Muscle layer of colon (tissue), 2 donors: ENCODE measurements at regions not wholly inside any gene's neighbourhood (a gene's known extent, or its start where the extent isn't known, plus 50 kb on each side); places are given as distances from the start of the nearest gene placed in this dataset.
"Not testable (repeated sequence)": the region's sequence is repeated elsewhere in the genome, so short reads cannot be mapped to it uniquely, and the experiment has no call there.

Source experiments
- H3K27ac ChIP-seq: one replicate; pipeline ENCODE4 v1.7.0; 2013; ENCODE audit warnings: low read depth, mild to moderate bottlenecking, low read length, moderate library complexity
- H3K27me3 ChIP-seq, 2 donors: one replicate each; pipeline ENCODE4 v1.7.0; 2013; ENCODE audit warnings: low read length in 2 of 2, mild to moderate bottlenecking in 2 of 2; ENCODE audit not compliant: insufficient read depth in 2 of 2, control insufficient read depth in 1 of 2
- H3K36me3 ChIP-seq: one replicate; pipeline ENCODE4 v1.7.0; 2013; ENCODE audit warnings: mild to moderate bottlenecking, low read length; ENCODE audit not compliant: insufficient read depth
- H3K4me1 ChIP-seq: one replicate; pipeline ENCODE4 v1.7.0; 2013; ENCODE audit warnings: mild to moderate bottlenecking, low read length; ENCODE audit not compliant: insufficient read depth
- H3K4me3 ChIP-seq, 2 donors: one replicate each; pipeline ENCODE4 v1.7.0; 2013; ENCODE audit warnings: low read length in 2 of 2, low read depth in 1 of 2, mild to moderate bottlenecking in 1 of 2, moderate library complexity in 1 of 2
- H3K9ac ChIP-seq: one replicate; pipeline ENCODE4 v1.7.0; 2013; ENCODE audit warnings: low read length
- H3K9me3 ChIP-seq: one replicate; pipeline ENCODE4 v1.7.0; 2013; ENCODE audit warnings: mild to moderate bottlenecking, low read length
- donor health status: abdominal sarcoma.
- donor health status: Adenocarcinoma of cecum.

GRCh38 chr7:46927131-46927810 is 654.6 kb downstream of the TNS3 start:
- Histone ChIP-seq H3K9me3 (no peaks in the 10 kb centered on the region), H3K4me3 (no peak overlapping the region), H3K27me3 (no peaks in the 10 kb centered on the region), H3K27ac (no peak overlapping the region), H3K36me3 (no peaks in the 10 kb centered on the region), H3K9ac (no peak overlapping the region), H3K4me1 (no peaks in the 10 kb centered on the region)

- H3K4me3 ChIP-seq: no peak overlapping the region
- no peak overlapping the region for H3K9ac ChIP-seq
- H3K27ac ChIP-seq: no peak overlapping the region
- no peaks in the 10 kb centered on the region for H3K36me3 ChIP-seq
- H3K27me3 ChIP-seq: no peaks in the 10 kb centered on the region
- no peaks in the 10 kb centered on the region for H3K4me1 ChIP-seq
- H3K9me3 ChIP-seq: no peaks in the 10 kb centered on the region
These were observed 665.3 kb downstream of the TNS3 start for GRCh38 chr7:46916581-46916980.

DNA sequence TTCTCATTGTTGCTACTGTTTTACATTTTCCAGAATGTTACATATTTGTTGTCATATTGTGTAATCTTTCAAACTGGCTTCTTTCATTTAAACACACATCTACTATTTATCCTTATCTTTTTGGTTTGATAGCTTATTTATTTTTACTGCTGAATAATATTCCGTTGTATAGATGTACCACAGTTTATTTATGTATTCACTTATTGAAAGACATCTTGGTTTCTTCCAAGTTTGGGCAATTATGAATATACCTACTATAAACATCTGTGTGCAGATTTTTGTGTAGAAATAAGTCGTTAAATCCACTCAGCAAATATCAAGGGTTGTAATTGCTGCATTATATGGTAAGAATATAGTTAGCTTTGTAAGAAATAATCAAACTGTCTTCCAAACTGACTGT is 669.2 kb downstream of the TNS3 start:
- Histone ChIP-seq H3K4me1 (no peaks in the 10 kb centered on the region), H3K27me3 (no peaks in the 10 kb centered on the region), H3K9me3 (no peaks in the 10 kb centered on the region), H3K36me3 (no peaks in the 10 kb centered on the region), H3K4me3 (no peak overlapping the region), H3K27ac (no peak overlapping the region), H3K9ac (no peak overlapping the region)

DNA sequence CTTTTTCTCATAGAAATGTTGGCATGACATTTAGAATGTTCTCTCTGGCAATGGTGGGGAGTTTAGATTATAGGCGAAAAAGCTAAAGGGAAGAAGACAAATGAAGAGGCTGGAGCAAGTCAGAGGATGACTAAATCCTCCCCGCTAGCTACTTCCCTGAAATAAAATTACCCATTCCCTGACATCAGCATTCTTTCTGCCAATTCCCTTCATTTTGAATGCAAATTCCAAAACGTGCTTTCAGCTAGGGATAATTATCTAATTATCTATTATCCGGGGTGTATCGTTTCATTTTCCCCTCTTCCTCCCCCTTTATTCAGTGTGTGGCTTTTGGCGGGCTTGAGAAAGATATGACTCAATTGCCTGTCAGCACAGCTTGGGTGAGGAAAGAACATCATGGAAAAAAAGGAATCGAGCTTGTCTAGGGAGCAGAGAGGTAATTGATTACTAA is 672.3 kb downstream of the TNS3 start:
- Histone ChIP-seq H3K9me3 (no peaks in the 10 kb centered on the region), H3K4me1 (no peaks in the 10 kb centered on the region), H3K27me3 (no peaks in the 10 kb centered on the region), H3K36me3 (no peaks in the 10 kb centered on the region), H3K9ac (no peak overlapping the region), H3K4me3 (no peak overlapping the region), H3K27ac (no peak overlapping the region)

- no peaks in the 10 kb centered on the region for H3K27me3 ChIP-seq
- no peak overlapping the region for H3K9ac ChIP-seq
- no peaks in the 10 kb centered on the region for H3K36me3 ChIP-seq
- no peak overlapping the region for H3K27ac ChIP-seq
- H3K4me3 ChIP-seq: no peak overlapping the region
- H3K9me3 ChIP-seq: no peaks in the 10 kb centered on the region
- no peaks in the 10 kb centered on the region for H3K4me1 ChIP-seq
These were observed 673.1 kb downstream of the TNS3 start for GRCh38 chr7:46908770-46909169.

- H3K9ac ChIP-seq, H3K4me3 ChIP-seq, H3K9me3 ChIP-seq, H3K36me3 ChIP-seq, H3K4me1 ChIP-seq, H3K27ac ChIP-seq, H3K27me3 ChIP-seq: not testable (repeated sequence)
These were observed 677.4 kb downstream of the TNS3 start for GRCh38 chr7:46904523-46904922.

DNA sequence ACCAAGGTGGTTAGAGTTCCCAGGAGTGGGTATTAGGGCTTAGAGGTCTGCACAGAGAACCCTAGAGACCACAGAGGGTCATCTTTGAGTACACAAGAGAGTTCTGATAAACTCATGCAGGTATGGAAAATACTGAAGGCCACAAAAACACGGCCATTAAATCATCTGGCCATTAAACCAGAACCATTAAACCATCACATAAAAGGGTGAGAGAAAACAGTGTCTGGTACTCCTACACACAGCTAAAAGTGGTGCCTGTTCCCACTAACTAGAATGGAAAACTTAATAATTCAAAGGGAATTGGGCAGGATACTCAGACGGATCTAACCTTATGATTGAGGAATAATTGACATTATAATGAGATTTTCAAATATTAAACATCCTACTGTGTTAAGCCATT is 679.4 kb downstream of the TNS3 start:
- H3K4me1 ChIP-seq: peaks cover 7% of the 10 kb centered on the region
- H3K4me3 ChIP-seq: no peak overlapping the region
- no peaks in the 10 kb centered on the region for H3K36me3 ChIP-seq
- H3K27me3 ChIP-seq: no peaks in the 10 kb centered on the region
- H3K9me3 ChIP-seq: no peaks in the 10 kb centered on the region
- H3K9ac ChIP-seq: no peak overlapping the region
- H3K27ac ChIP-seq: no peak overlapping the region

- Histone ChIP-seq H3K9me3 (no peaks in the 10 kb centered on the region), H3K4me3 (no peak overlapping the region), H3K9ac (no peak overlapping the region), H3K36me3 (no peaks in the 10 kb centered on the region), H3K4me1 (peaks cover 7% of the 10 kb centered on the region), H3K27ac (no peak overlapping the region), H3K27me3 (no peaks in the 10 kb centered on the region)
These were observed 681.3 kb downstream of the TNS3 start for GRCh38 chr7:46900312-46901263.

GRCh38 chr7:46897381-46897780 is 684.5 kb downstream of the TNS3 start:
- Histone ChIP-seq H3K27me3 (no peaks in the 10 kb centered on the region), H3K27ac (no peak overlapping the region), H3K4me3 (no peak overlapping the region), H3K9me3 (no peaks in the 10 kb centered on the region), H3K9ac (no peak overlapping the region), H3K4me1 (peaks cover under 1% of the 10 kb centered on the region), H3K36me3 (no peaks in the 10 kb centered on the region)

DNA sequence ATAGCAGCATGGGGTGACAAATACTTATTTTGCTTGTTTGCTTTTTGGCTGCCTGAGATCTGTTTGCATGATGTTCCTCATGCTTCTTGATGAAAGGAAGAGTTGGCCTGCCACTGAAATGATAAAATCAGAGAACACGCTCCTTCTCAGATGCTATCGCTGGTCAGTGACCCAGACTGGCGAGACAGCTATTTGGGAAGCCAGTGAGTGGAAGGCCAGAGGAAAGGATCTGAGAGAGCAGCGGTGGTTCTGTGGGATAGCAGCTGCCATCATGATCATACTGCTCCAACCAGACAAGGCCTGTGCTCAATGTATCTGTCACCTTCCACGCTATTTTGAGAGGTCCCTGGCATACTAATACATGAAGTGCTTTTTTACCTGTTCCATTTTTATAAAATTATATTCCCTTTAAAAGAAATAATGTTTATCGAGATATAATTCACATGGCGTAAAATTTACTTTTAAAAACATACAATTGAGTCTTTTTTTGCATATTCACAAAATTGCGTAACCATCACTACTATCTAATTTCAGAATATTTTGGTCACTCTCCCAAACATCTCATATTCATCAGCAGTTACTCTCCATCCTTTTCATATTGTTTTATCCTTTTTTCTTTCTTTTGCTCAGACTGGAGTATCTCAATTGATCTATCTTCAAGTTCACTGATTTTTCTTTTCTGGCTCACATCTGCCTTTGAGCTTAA is 695.1 kb downstream of the TNS3 start:
- no peaks in the 10 kb centered on the region for H3K9me3 ChIP-seq
- no peak overlapping the region for H3K27ac ChIP-seq
- no peaks in the 10 kb centered on the region for H3K27me3 ChIP-seq
- no peak overlapping the region for H3K4me3 ChIP-seq
- H3K9ac ChIP-seq: no peak overlapping the region
- no peaks in the 10 kb centered on the region for H3K4me1 ChIP-seq
- H3K36me3 ChIP-seq: no peaks in the 10 kb centered on the region

- Histone ChIP-seq H3K4me1 (no peaks in the 10 kb centered on the region), H3K27me3 (no peaks in the 10 kb centered on the region), H3K9ac (no peak overlapping the region), H3K36me3 (no peaks in the 10 kb centered on the region), H3K27ac (no peak overlapping the region), H3K9me3 (no peaks in the 10 kb centered on the region), H3K4me3 (no peak overlapping the region)
These were observed 696.7 kb downstream of the TNS3 start for GRCh38 chr7:46885167-46885566.
